ENCODE measurements at regions not wholly inside any gene's neighbourhood (a gene's known extent, or its start where the extent isn't known, plus 50 kb on each side); places are given as distances from the start of the nearest gene placed in this dataset.

GRCh38 chr16:48997946-48998345 is 283.7 kb downstream of the CBLN1 start:
- no peaks in the 10 kb centered on the region for H3K4me1 ChIP-seq (ENCODE audit: control insufficient read depth, extremely low read depth, insufficient read depth, low read length)
- H3K4me2 ChIP-seq (ENCODE audit: extremely low read depth, insufficient read depth, low read length) = no peak overlapping the region
- no peak overlapping the region for H2AFZ ChIP-seq (ENCODE audit: low read length)
- H3K36me3 ChIP-seq (ENCODE audit: control insufficient read depth, insufficient read depth, low read length) = no peaks in the 10 kb centered on the region
- no peaks in the 10 kb centered on the region for H4K20me1 ChIP-seq (ENCODE audit: control insufficient read depth, extremely low read depth, insufficient read depth, low read length)
- no peaks in the 10 kb centered on the region for H3K9me3 ChIP-seq (ENCODE audit: control insufficient read depth, insufficient read depth, low read depth, low read length)
- H3K27me3 ChIP-seq (ENCODE audit: control insufficient read depth, insufficient read depth, low read length) = no peaks in the 10 kb centered on the region
- no peaks in the 10 kb centered on the region for H3K79me2 ChIP-seq (ENCODE audit: control insufficient read depth, insufficient read depth, low read length)
- no peak overlapping the region for H3K4me3 ChIP-seq (replicated peaks in 1 of 4; ENCODE audit: control extremely low read depth in 1 of 4, insufficient read depth in 1 of 4, low read depth in 3 of 4, low read length in 4 of 4)
- no peak for DNase-seq (ENCODE audit: low read depth in 2 of 2)
- no peak overlapping the region for H3K27ac ChIP-seq (ENCODE audit: insufficient read depth, low read length)
- TF ChIP-seq EZH2 (IDR thresholded peaks at IDR 0.05; ENCODE audit: low read length, missing control alignments) (no peak), CTCF (conservative IDR thresholded peaks at IDR 0.05 in 1 of 2, IDR thresholded peaks at IDR 0.05 in 1 of 2; ENCODE audit: low read depth in 1 of 2, low read length in 2 of 2) (no peak)
- H3K9ac ChIP-seq (ENCODE audit: insufficient read depth, low read length) = no peak overlapping the region

- TF ChIP-seq EZH2 (IDR thresholded peaks at IDR 0.05; ENCODE audit: low read length, missing control alignments) (no peak), CTCF (conservative IDR thresholded peaks at IDR 0.05 in 1 of 2, IDR thresholded peaks at IDR 0.05 in 1 of 2; ENCODE audit: low read depth in 1 of 2, low read length in 2 of 2) (no peak)
- no peak overlapping the region for H2AFZ ChIP-seq (ENCODE audit: low read length)
- DNase-seq (ENCODE audit: low read depth in 2 of 2) = no peak
Measured at GRCh38 chr16:48997081-48997615, 284.5 kb downstream of the CBLN1 start.

GRCh38 chr16:48978501-48978900 is 303.1 kb downstream of the CBLN1 start:
- Histone ChIP-seq H3K27me3 (ENCODE audit: control insufficient read depth, insufficient read depth, low read length) (no peaks in the 10 kb centered on the region), H3K36me3 (ENCODE audit: control insufficient read depth, insufficient read depth, low read length) (no peaks in the 10 kb centered on the region), H2AFZ (ENCODE audit: low read length) (no peak overlapping the region), H3K27ac (ENCODE audit: insufficient read depth, low read length) (no peak overlapping the region), H3K4me2 (ENCODE audit: extremely low read depth, insufficient read depth, low read length) (no peak overlapping the region), H3K4me3 (replicated peaks in 1 of 4; ENCODE audit: control extremely low read depth in 1 of 4, insufficient read depth in 1 of 4, low read depth in 3 of 4, low read length in 4 of 4) (no peak overlapping the region), H3K9ac (ENCODE audit: insufficient read depth, low read length) (no peak overlapping the region), H3K9me3 (ENCODE audit: control insufficient read depth, insufficient read depth, low read depth, low read length) (no peaks in the 10 kb centered on the region), H4K20me1 (ENCODE audit: control insufficient read depth, extremely low read depth, insufficient read depth, low read length) (no peaks in the 10 kb centered on the region), H3K79me2 (ENCODE audit: control insufficient read depth, insufficient read depth, low read length) (no peaks in the 10 kb centered on the region), H3K4me1 (ENCODE audit: control insufficient read depth, extremely low read depth, insufficient read depth, low read length) (no peaks in the 10 kb centered on the region)
- TF ChIP-seq EZH2 (IDR thresholded peaks at IDR 0.05; ENCODE audit: low read length, missing control alignments) = no peak
- TF ChIP-seq CTCF (conservative IDR thresholded peaks at IDR 0.05 in 1 of 2, IDR thresholded peaks at IDR 0.05 in 1 of 2; ENCODE audit: low read depth in 1 of 2, low read length in 2 of 2) = no peak
- no peak for DNase-seq (ENCODE audit: low read depth in 2 of 2)

More at GRCh38 chr16:48997081-48997615, 284.5 kb downstream of the CBLN1 start:
- no peak overlapping the region for H3K4me2 ChIP-seq (ENCODE audit: extremely low read depth, insufficient read depth, low read length)
- no peak overlapping the region for H3K4me3 ChIP-seq (replicated peaks in 1 of 4; ENCODE audit: control extremely low read depth in 1 of 4, insufficient read depth in 1 of 4, low read depth in 3 of 4, low read length in 4 of 4)
- H3K27me3 ChIP-seq (ENCODE audit: control insufficient read depth, insufficient read depth, low read length) = no peaks in the 10 kb centered on the region
- no peaks in the 10 kb centered on the region for H4K20me1 ChIP-seq (ENCODE audit: control insufficient read depth, extremely low read depth, insufficient read depth, low read length)
- no peak overlapping the region for H3K27ac ChIP-seq (ENCODE audit: insufficient read depth, low read length)
- H3K4me1 ChIP-seq (ENCODE audit: control insufficient read depth, extremely low read depth, insufficient read depth, low read length) = no peaks in the 10 kb centered on the region
- H3K9me3 ChIP-seq (ENCODE audit: control insufficient read depth, insufficient read depth, low read depth, low read length) = no peaks in the 10 kb centered on the region
- no peaks in the 10 kb centered on the region for H3K36me3 ChIP-seq (ENCODE audit: control insufficient read depth, insufficient read depth, low read length)
- H3K79me2 ChIP-seq (ENCODE audit: control insufficient read depth, insufficient read depth, low read length) = no peaks in the 10 kb centered on the region
- H3K9ac ChIP-seq (ENCODE audit: insufficient read depth, low read length) = no peak overlapping the region

All from fibroblast of lung (primary cell).